H9 (cell line): ENCODE measurements at regions not wholly inside any gene's neighbourhood (a gene's known extent, or its start where the extent isn't known, plus 50 kb on each side); places are given as distances from the start of the nearest gene placed in this dataset.

Experiments
- DNase-seq: peaks from one replicate; pipeline ENCODE4 v3.0.0-alpha.2; 2017
- H2AFZ ChIP-seq: one replicate; pipeline ENCODE4 v1.6.1; 2013; ENCODE audit warnings: mild to moderate bottlenecking, low read length, control low read depth, moderate library complexity
- H2AK5ac ChIP-seq: 2 replicates; pipeline ENCODE4 v1.6.1; 2013; ENCODE audit warnings: low read length, control low read depth, mixed read lengths; ENCODE audit not compliant: insufficient read length
- H2BK120ac ChIP-seq: one replicate; pipeline ENCODE4 v1.6.1; 2013; ENCODE audit warnings: low read depth, mild to moderate bottlenecking, low read length, control low read depth, inconsistent platforms; ENCODE audit not compliant: poor library complexity, severe bottlenecking
- H2BK12ac ChIP-seq: 2 replicates; pipeline ENCODE4 v1.6.1; 2013; ENCODE audit warnings: low read length, control low read depth, mixed read lengths, low read depth; ENCODE audit not compliant: insufficient read length
- H2BK15ac ChIP-seq: 2 replicates; pipeline ENCODE4 v1.6.1; 2013; ENCODE audit warnings: low read depth, low read length, control low read depth
- H2BK20ac ChIP-seq: one replicate; pipeline ENCODE4 v1.6.1; 2013; ENCODE audit warnings: low read depth, mild to moderate bottlenecking, low read length, control low read depth, inconsistent platforms; ENCODE audit not compliant: poor library complexity, severe bottlenecking
- H2BK5ac ChIP-seq: 2 replicates; pipeline ENCODE4 v1.6.1; 2013; ENCODE audit warnings: low read length, control low read depth, mixed read lengths; ENCODE audit not compliant: insufficient read length
- H3K14ac ChIP-seq: 2 replicates; pipeline ENCODE4 v1.6.1; 2013; ENCODE audit warnings: low read length, control low read depth; ENCODE audit not compliant: insufficient read depth
- H3K18ac ChIP-seq: 2 replicates; pipeline ENCODE4 v1.6.1; 2013; ENCODE audit warnings: low read depth, mild to moderate bottlenecking, mixed read lengths, low read length, control low read depth; ENCODE audit not compliant: insufficient read length
- H3K23ac ChIP-seq: 2 replicates; pipeline ENCODE4 v1.6.1; 2013; ENCODE audit warnings: low read length, control low read depth, mixed read lengths, low read depth; ENCODE audit not compliant: insufficient read length
- H3K23me2 ChIP-seq: 2 replicates; pipeline ENCODE4 v1.6.1; 2013; ENCODE audit warnings: low read depth, mild to moderate bottlenecking, mixed read lengths, low read length, control low read depth; ENCODE audit not compliant: insufficient read length, poor library complexity, severe bottlenecking
- H3K27ac ChIP-seq: 2 replicates; pipeline ENCODE4 v1.5.1; 2013; ENCODE audit warnings: low read length, control low read depth, mixed read lengths, low read depth; ENCODE audit not compliant: insufficient read length
- H3K27me3 ChIP-seq: 2 replicates; pipeline ENCODE4 v1.6.1; 2013; ENCODE audit warnings: low read length, control low read depth, inconsistent platforms; ENCODE audit not compliant: insufficient read depth
- H3K4ac ChIP-seq: 2 replicates; pipeline ENCODE4 v1.6.1; 2013; ENCODE audit warnings: low read depth, mild to moderate bottlenecking, control low read depth, inconsistent platforms, low read length, moderate library complexity
- H3K4me1 ChIP-seq: 2 replicates; pipeline ENCODE4 v1.6.1; 2013; ENCODE audit warnings: low read length, control low read depth, inconsistent platforms; ENCODE audit not compliant: insufficient read depth
- H3K4me2 ChIP-seq: 2 replicates; pipeline ENCODE4 v1.6.1; 2013; ENCODE audit warnings: low read length, control low read depth, mixed read lengths; ENCODE audit not compliant: insufficient read length, insufficient read depth
- H3K56ac ChIP-seq: 2 replicates; pipeline ENCODE4 v1.6.1; 2013; ENCODE audit warnings: low read depth, mild to moderate bottlenecking, mixed read lengths, low read length, control low read depth; ENCODE audit not compliant: insufficient read length
- H3K79me1 ChIP-seq: 2 replicates; pipeline ENCODE4 v1.6.1; 2013; ENCODE audit warnings: low read depth, mild to moderate bottlenecking, moderate library complexity, low read length, control low read depth, inconsistent platforms; ENCODE audit not compliant: insufficient read depth, poor library complexity, severe bottlenecking
- H3K79me2 ChIP-seq: 2 replicates; pipeline ENCODE4 v1.6.1; 2013; ENCODE audit warnings: low read length, control low read depth, inconsistent platforms; ENCODE audit not compliant: insufficient read depth
- H3K9ac ChIP-seq: 2 replicates; pipeline ENCODE4 v1.6.1; 2013; ENCODE audit warnings: low read length, control low read depth, mixed read lengths; ENCODE audit not compliant: insufficient read length; ENCODE audit errors: extremely low read depth
- H3K9me3 ChIP-seq: one replicate; pipeline ENCODE4 v1.6.1; 2013; ENCODE audit warnings: low read depth, low read length, inconsistent platforms; ENCODE audit not compliant: control insufficient read depth
- H3T11ph ChIP-seq: one replicate; pipeline ENCODE4 v1.6.1; 2013; ENCODE audit warnings: mild to moderate bottlenecking, low read length, control low read depth, inconsistent platforms
- H4K20me1 ChIP-seq: one replicate; pipeline ENCODE4 v1.6.1; 2013; ENCODE audit not compliant: control insufficient read depth, insufficient read length, insufficient read depth
- H4K5ac ChIP-seq: 2 replicates; pipeline ENCODE4 v1.6.1; 2013; ENCODE audit warnings: low read depth, mild to moderate bottlenecking, mixed read lengths, low read length, control low read depth; ENCODE audit not compliant: insufficient read length
- H4K8ac ChIP-seq: replicated peaks from 2 replicates; pipeline ENCODE4 v1.6.1; 2013; ENCODE audit warnings: low read length, control low read depth, mixed read lengths, low read depth; ENCODE audit not compliant: insufficient read length
- H4K91ac ChIP-seq: 2 replicates; pipeline ENCODE4 v1.6.1; 2013; ENCODE audit warnings: low read depth, mild to moderate bottlenecking, moderate library complexity, mixed read lengths, low read length, control low read depth; ENCODE audit not compliant: insufficient read length
- H3K27ac Mint-ChIP-seq, 3 experiments: 2 replicates in 2 of 3; 3 replicates in 1 of 3; pipeline ENCODE4 v1.8.0; 2020 to 2021; ENCODE audit warnings: mixed read lengths in 3 of 3, mild to moderate bottlenecking in 1 of 3, moderate library complexity in 1 of 3
- H3K27me3 Mint-ChIP-seq: 2 replicates; pipeline ENCODE4 v1.8.0; 2021; ENCODE audit warnings: low read depth, mild to moderate bottlenecking, moderate library complexity, mixed read lengths
- H3K36me3 Mint-ChIP-seq, 3 experiments: 2 replicates in 2 of 3; 3 replicates in 1 of 3; pipeline ENCODE4 v1.8.0; 2020 to 2021; ENCODE audit warnings: low read depth in 3 of 3, mixed read lengths in 3 of 3; ENCODE audit not compliant: insufficient read depth in 1 of 3
- H3K4me1 Mint-ChIP-seq, 2 experiments: 2 replicates each; pipeline ENCODE4 v1.8.0; 2020; ENCODE audit warnings: mixed read lengths in 2 of 2
- H3K4me3 Mint-ChIP-seq, 2 experiments: 2 replicates in 1 of 2; 3 replicates in 1 of 2; pipeline ENCODE4 v1.8.0; 2020 to 2021; ENCODE audit warnings: mild to moderate bottlenecking in 2 of 2, mixed read lengths in 2 of 2, moderate library complexity in 1 of 2
- H3K9me3 Mint-ChIP-seq, 2 experiments: 2 replicates in 1 of 2; 3 replicates in 1 of 2; pipeline ENCODE4 v1.8.0; 2020; ENCODE audit warnings: mild to moderate bottlenecking in 2 of 2, mixed read lengths in 2 of 2, moderate library complexity in 1 of 2
- WGBS: extraction: QIAGEN DNeasy Blood & Tissue Kit; methylation state at CpG from one replicate; pipeline ENCODE4 v1.1.7; 2013; ENCODE audit warnings: missing lambda C conversion rate, low lambda C conversion rate, mixed read lengths; ENCODE audit not compliant: insufficient read length; ENCODE audit errors: extremely low coverage; 5-methylcytosine and 5-hydroxymethylcytosine counted together
- TF ChIP-seq, protein P1 (sequence below): fragments of 200-600 bp; sonication (generic); conservative IDR thresholded peaks from 3 replicates; pipeline ENCODE4 v1.8.0; 2021; ENCODE audit warnings: antibody characterized with exemption, mild to moderate bottlenecking

DNA sequence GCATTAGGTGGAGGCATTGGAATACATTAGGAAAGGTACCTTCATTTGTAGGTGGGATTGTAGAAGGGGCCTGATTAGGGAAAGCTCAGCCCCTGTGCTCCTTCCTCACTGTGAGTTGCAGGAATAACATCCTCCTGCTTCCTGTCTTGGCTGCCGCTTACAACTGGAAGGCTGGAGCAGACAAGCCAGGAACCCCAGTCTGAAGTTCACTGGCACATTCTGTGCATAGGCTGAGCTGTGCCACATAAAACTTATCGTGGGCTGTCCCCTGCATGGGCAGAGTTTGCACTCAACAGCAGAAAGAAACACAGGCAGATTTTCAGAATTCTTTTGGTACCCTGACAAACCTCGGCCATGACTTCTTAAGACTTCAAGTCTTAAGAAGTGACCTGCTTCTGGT lies 200.1 kb downstream of the SALL1 start:
- Mint-ChIP-seq H3K4me3 (no peak overlapping the region), H3K36me3 (no peaks in the 10 kb centered on the region), H3K9me3 (no peaks in the 10 kb centered on the region), H3K27ac (no peak overlapping the region), H3K27me3 (peaks cover 3% of the 10 kb centered on the region), H3K4me1 (no peaks in the 10 kb centered on the region)
- Histone ChIP-seq H4K5ac (no peak overlapping the region), H2BK5ac (no peak overlapping the region), H2BK20ac (no peak overlapping the region), H3K9me3 (no peaks in the 10 kb centered on the region), H2AK5ac (no peak overlapping the region), H3K4ac (no peak overlapping the region), H4K91ac (no peak overlapping the region), H2BK15ac (no peak overlapping the region), H3K4me1 (no peaks in the 10 kb centered on the region), H3K4me2 (no peak overlapping the region), H2BK120ac (no peak overlapping the region), H3K56ac (no peak overlapping the region), H3K23ac (no peak overlapping the region), H2BK12ac (no peak overlapping the region), H3K23me2 (no peaks in the 10 kb centered on the region), H3K18ac (no peak overlapping the region), H3K27ac (no peak overlapping the region), H3K14ac (no peak overlapping the region), H3K9ac (no peak overlapping the region), H4K8ac (no peak overlapping the region), H3T11ph (no peak overlapping the region), H2AFZ (no peak overlapping the region), H3K79me2 (no peaks in the 10 kb centered on the region), H3K79me1 (no peaks in the 10 kb centered on the region), H3K27me3 (no peaks in the 10 kb centered on the region), H4K20me1 (no peaks in the 10 kb centered on the region)
- TF ChIP-seq, protein P1, sequence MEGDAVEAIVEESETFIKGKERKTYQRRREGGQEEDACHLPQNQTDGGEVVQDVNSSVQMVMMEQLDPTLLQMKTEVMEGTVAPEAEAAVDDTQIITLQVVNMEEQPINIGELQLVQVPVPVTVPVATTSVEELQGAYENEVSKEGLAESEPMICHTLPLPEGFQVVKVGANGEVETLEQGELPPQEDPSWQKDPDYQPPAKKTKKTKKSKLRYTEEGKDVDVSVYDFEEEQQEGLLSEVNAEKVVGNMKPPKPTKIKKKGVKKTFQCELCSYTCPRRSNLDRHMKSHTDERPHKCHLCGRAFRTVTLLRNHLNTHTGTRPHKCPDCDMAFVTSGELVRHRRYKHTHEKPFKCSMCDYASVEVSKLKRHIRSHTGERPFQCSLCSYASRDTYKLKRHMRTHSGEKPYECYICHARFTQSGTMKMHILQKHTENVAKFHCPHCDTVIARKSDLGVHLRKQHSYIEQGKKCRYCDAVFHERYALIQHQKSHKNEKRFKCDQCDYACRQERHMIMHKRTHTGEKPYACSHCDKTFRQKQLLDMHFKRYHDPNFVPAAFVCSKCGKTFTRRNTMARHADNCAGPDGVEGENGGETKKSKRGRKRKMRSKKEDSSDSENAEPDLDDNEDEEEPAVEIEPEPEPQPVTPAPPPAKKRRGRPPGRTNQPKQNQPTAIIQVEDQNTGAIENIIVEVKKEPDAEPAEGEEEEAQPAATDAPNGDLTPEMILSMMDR, result no peak
- no peak for DNase-seq
- no CpG with 5 or more reads among the region's 3 CpGs for WGBS
